Stimulated activated CD4-positive, alpha-beta T cell treated with anti-CD3 and anti-CD28 coated beads, Interleukin-2, amount 100 ng/mL, for 48 hours (primary cell): ENCODE measurements at regions not wholly inside any gene's neighbourhood (a gene's known extent, or its start where the extent isn't known, plus 50 kb on each side); places are given as distances from the start of the nearest gene placed in this dataset.

Source experiments
- DNase-seq, 2 donors: peaks; one replicate each; pipeline ENCODE4 v3.0.0-alpha.2; 2020

GRCh38 chr9:27929841-27930240 lies 356.6 kb upstream of the C9orf72 start:
- no peak for DNase-seq

GRCh38 chr9:27933210-27934025 lies 360.1 kb upstream of the C9orf72 start:
- DNase-seq, result no peak

GRCh38 chr9:27934471-27934870 lies 361.2 kb upstream of the C9orf72 start:
- no peak for DNase-seq

GRCh38 chr9:27939186-27939585 lies 365.9 kb upstream of the C9orf72 start:
- no peak for DNase-seq

GRCh38 chr9:27940535-27940934 lies 367.3 kb upstream of the C9orf72 start:
- no peak for DNase-seq

GRCh38 chr9:27943501-27943900 lies 370.2 kb upstream of the C9orf72 start:
- no peak for DNase-seq

GRCh38 chr9:27945386-27945785 lies 372.1 kb upstream of the C9orf72 start:
- no peak for DNase-seq

GRCh38 chr9:27950382-27950781 lies 377.1 kb upstream of the C9orf72 start:
- no peak for DNase-seq

- DNase-seq, result no peak
Observed at GRCh38 chr9:27954858-27955257, 381.6 kb upstream of the C9orf72 start.

- DNase-seq, result no peak
Observed at GRCh38 chr9:27963836-27964235, 390.6 kb upstream of the C9orf72 start.

- DNase-seq, result no peak
Observed at GRCh38 chr9:27967210-27967609, 393.9 kb upstream of the C9orf72 start.

- no peak for DNase-seq
Observed at GRCh38 chr9:27977931-27978330, 404.6 kb upstream of the C9orf72 start.

- no peak for DNase-seq
Observed at GRCh38 chr9:27985714-27986113, 412.4 kb upstream of the C9orf72 start.

- no peak for DNase-seq
Observed at GRCh38 chr9:27990524-27990923, 417.2 kb upstream of the C9orf72 start.

- DNase-seq, result no peak
Observed at GRCh38 chr9:27991221-27991620, 417.9 kb upstream of the C9orf72 start.

- no peak for DNase-seq
Observed at GRCh38 chr9:28001096-28001495, 427.8 kb upstream of the C9orf72 start.

- DNase-seq, result no peak
Observed at GRCh38 chr9:28004900-28005299, 431.6 kb upstream of the C9orf72 start.

- DNase-seq, result no peak
Observed at GRCh38 chr9:28005779-28006178, 432.5 kb upstream of the C9orf72 start.

GRCh38 chr9:28007097-28007817 lies 434.0 kb upstream of the C9orf72 start:
- DNase-seq, result no peak

GRCh38 chr9:28014212-28014611 lies 440.9 kb upstream of the C9orf72 start:
- no peak for DNase-seq

GRCh38 chr9:28024676-28025075 lies 451.4 kb upstream of the C9orf72 start:
- DNase-seq, result no peak

GRCh38 chr9:28025186-28025585 lies 451.9 kb upstream of the C9orf72 start:
- DNase-seq, result no peak

GRCh38 chr9:28031521-28032267 lies 458.4 kb upstream of the C9orf72 start:
- DNase-seq, result no peak

GRCh38 chr9:28032268-28032590 lies 458.9 kb upstream of the C9orf72 start:
- DNase-seq, result no peak
